A673 (cell line): ENCODE measurements at regions not wholly inside any gene's neighbourhood (a gene's known extent, or its start where the extent isn't known, plus 50 kb on each side); places are given as distances from the start of the nearest gene placed in this dataset.

ENCODE experiments used
- BruUV-seq: library from RNA; stranded (reverse); fragments of 400-500 nt; replicated peaks from 2 replicates; lab custom pipeline; 2021; lab: Mats Ljungman, UMichigan
- CTCF ChIA-PET: fragments of 300-600 bp; sonication (Branson Sonifier 250); formaldehyde crosslinking; loops from one replicate; lab custom pipeline; 2022; ENCODE audit warnings: antibody characterized with exemption; lab: Charles Lee
- POLR2A ChIA-PET: fragments of 300-600 bp; sonication (Branson Sonifier 250); formaldehyde crosslinking; loops from one replicate; lab custom pipeline; 2022; ENCODE audit warnings: antibody characterized with exemption; ENCODE audit not compliant: low non-redundant PET; lab: Charles Lee
- DNase-seq: peaks from one replicate; pipeline ENCODE4 v3.0.0-alpha.2; 2015; ENCODE audit warnings: low spot score
- H3K27ac ChIP-seq: fragments of 200-600 bp; sonication (generic); 2 replicates; pipeline ENCODE4 v1.5.1; 2016; ENCODE audit warnings: mixed run types, low read depth, mild to moderate bottlenecking, mixed read lengths, antibody characterized with exemption, low read length; ENCODE audit not compliant: poor library complexity, severe bottlenecking
- H3K27me3 ChIP-seq: fragments of 200-600 bp; sonication (generic); replicated peaks from 2 replicates; pipeline ENCODE4 v1.6.1; 2017; ENCODE audit warnings: mixed run types, low read depth, mild to moderate bottlenecking, mixed read lengths, antibody characterized with exemption, low read length; ENCODE audit not compliant: insufficient read depth, poor library complexity
- H3K36me3 ChIP-seq: fragments of 200-600 bp; sonication (generic); 2 replicates; pipeline ENCODE4 v1.6.1; 2016; ENCODE audit warnings: mixed run types, mild to moderate bottlenecking, mixed read lengths, antibody characterized with exemption, low read length; ENCODE audit not compliant: insufficient read depth, poor library complexity, severe bottlenecking
- H3K4me1 ChIP-seq: fragments of 200-600 bp; sonication (generic); 2 replicates; pipeline ENCODE4 v1.6.1; 2017; ENCODE audit warnings: mixed run types, mild to moderate bottlenecking, mixed read lengths, antibody characterized with exemption, low read length; ENCODE audit not compliant: insufficient read depth, poor library complexity, severe bottlenecking
- H3K4me3 ChIP-seq: fragments of 200-600 bp; sonication (generic); 2 replicates; pipeline ENCODE4 v1.5.1; 2016; ENCODE audit warnings: low read depth, mixed run types, mild to moderate bottlenecking, mixed read lengths, low read length; ENCODE audit not compliant: poor library complexity, severe bottlenecking
- H3K9me3 ChIP-seq: fragments of 200-600 bp; sonication (generic); 2 replicates; pipeline ENCODE4 v1.6.1; 2016; ENCODE audit warnings: mixed run types, low read depth, mild to moderate bottlenecking, mixed read lengths, antibody characterized with exemption, low read length; ENCODE audit not compliant: poor library complexity, severe bottlenecking
- CTCF ChIP-seq: fragments of 300-800, 200-600 bp; sonication (generic); conservative IDR thresholded peaks from 2 replicates; pipeline ENCODE4 v1.5.1; 2017; ENCODE audit warnings: low read depth, mild to moderate bottlenecking, antibody characterized with exemption, low read length, moderate library complexity, mixed read lengths
- EZH2 ChIP-seq: fragments of 200-600 bp; sonication (generic); IDR thresholded peaks from 2 replicates; pipeline ENCODE4 v1.6.1; 2017; ENCODE audit warnings: borderline replicate concordance, low read depth, mild to moderate bottlenecking, mixed read lengths, antibody characterized with exemption, low read length; ENCODE audit not compliant: poor library complexity, severe bottlenecking
- intact Hi-C: fragments of 100-400 bp; cut with micrococcal nuclease; formaldehyde crosslinking; loops from one replicate; pipeline ENCODE4 v1.10.0; 2022; ENCODE audit not compliant: unreplicated experiment

- no peak overlapping the region for H3K27ac ChIP-seq
- DNase-seq: no peak
- POLR2A ChIA-PET: no interaction called here
- CTCF ChIA-PET: no interaction called here
- H3K9me3 ChIP-seq: no peaks in the 10 kb centered on the region
- intact Hi-C loops: no loop called here
- TF ChIP-seq EZH2: no peak
- no peak for TF ChIP-seq CTCF
- BruUV-seq: no TSS peak
- H3K4me1 ChIP-seq: no peaks in the 10 kb centered on the region
- H3K36me3 ChIP-seq: no peaks in the 10 kb centered on the region
- no peak overlapping the region for H3K4me3 ChIP-seq
- peaks cover 17% of the 10 kb centered on the region for H3K27me3 ChIP-seq
These were observed 837.3 kb upstream of the TMEM132C start for GRCh38 chr12:127429551-127430285.

DNA sequence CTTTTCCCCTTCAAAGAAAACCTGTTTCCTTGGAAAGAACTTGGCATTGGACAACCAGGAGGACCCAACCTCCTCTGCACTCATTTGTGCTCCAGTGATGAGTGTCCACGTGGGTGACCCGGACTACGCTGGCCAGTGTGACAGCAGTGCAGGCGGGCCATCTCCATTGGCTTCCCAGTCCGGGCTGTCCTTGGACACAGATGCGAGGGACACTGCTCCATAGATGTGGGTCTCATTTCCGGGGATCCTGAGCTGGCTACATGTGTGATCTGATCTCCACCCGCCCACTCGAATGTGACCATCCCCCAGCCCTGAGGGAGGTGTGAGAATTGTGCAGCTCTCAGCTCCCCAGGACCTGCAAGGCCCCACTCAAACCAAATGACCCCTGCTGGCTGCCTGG is 836.6 kb upstream of the TMEM132C start:
- no peaks in the 10 kb centered on the region for H3K4me1 ChIP-seq
- H3K27ac ChIP-seq: no peak overlapping the region
- BruUV-seq: no TSS peak
- H3K27me3 ChIP-seq: peaks cover 17% of the 10 kb centered on the region
- H3K9me3 ChIP-seq: no peaks in the 10 kb centered on the region
- DNase-seq: no peak
- ChIA-PET POLR2A (no interaction called here), CTCF (no interaction called here)
- no peak overlapping the region for H3K4me3 ChIP-seq
- H3K36me3 ChIP-seq: no peaks in the 10 kb centered on the region
- intact Hi-C loops: no loop called here
- TF ChIP-seq EZH2 (no peak), CTCF (no peak)

DNA sequence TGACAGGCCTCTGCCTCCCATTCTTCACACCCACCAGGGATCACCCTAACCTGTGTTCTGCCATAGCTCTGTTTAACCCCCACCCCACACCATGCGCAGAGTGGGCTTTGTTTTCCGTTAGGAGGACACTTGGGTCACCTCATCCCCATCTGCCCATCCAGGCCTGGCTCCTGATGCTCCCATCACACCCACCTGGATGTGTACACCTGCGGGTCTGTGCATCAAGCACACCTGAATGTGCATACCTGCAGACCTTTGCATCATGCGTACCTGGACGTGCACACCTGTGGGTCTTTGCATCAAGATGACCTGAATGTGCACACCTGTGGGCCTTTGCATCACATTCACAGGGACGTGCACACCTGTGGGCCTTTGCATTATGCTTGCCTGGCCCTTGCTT is 835.8 kb upstream of the TMEM132C start:
- ChIA-PET POLR2A (no interaction called here), CTCF (no interaction called here)
- no peaks in the 10 kb centered on the region for H3K36me3 ChIP-seq
- H3K4me3 ChIP-seq: no peak overlapping the region
- no peak overlapping the region for H3K27ac ChIP-seq
- H3K4me1 ChIP-seq: no peaks in the 10 kb centered on the region
- TF ChIP-seq EZH2 (no peak), CTCF (no peak)
- no TSS peak for BruUV-seq
- intact Hi-C loops: no loop called here
- H3K9me3 ChIP-seq: no peaks in the 10 kb centered on the region
- no peak for DNase-seq
- H3K27me3 ChIP-seq: peaks cover 21% of the 10 kb centered on the region
